HepG2 (cell line): ENCODE measurements at regions not wholly inside any gene's neighbourhood (a gene's known extent, or its start where the extent isn't known, plus 50 kb on each side); places are given as distances from the start of the nearest gene placed in this dataset.

Source experiments
- ATAC-seq: fragments of 200-7000 bp; cut with Tn5 transposase; 3 replicates; pipeline ENCODE4 v1.9.1; 2020; ENCODE audit warnings: mild to moderate bottlenecking, moderate library complexity
- BruUV-seq: library from RNA; stranded (reverse); fragments of 400-500 nt; replicated peaks from 2 replicates; lab custom pipeline; 2021; lab: Mats Ljungman, UMichigan
- CTCF ChIA-PET: fragments of 300-600 bp; formaldehyde crosslinking; extraction: SDS; loops from one replicate; lab custom pipeline; 2021; ENCODE audit warnings: low total read pairs, inconsistent platforms, low intra/inter-chr PET ratio; lab: Yijun Ruan, JAX
- POLR2A ChIA-PET: fragments of 350-600 bp; sonication (Branson Sonifier 250); formaldehyde crosslinking; loops from one replicate; lab custom pipeline; 2020; ENCODE audit warnings: antibody characterized with exemption, inconsistent platforms; lab: Yijun Ruan, JAX
- DNase-seq: peaks from one replicate; pipeline ENCODE4 v3.0.0-alpha.2; 2015; ENCODE audit warnings: low spot score
- FAIRE-seq: peaks from 3 replicates; lab custom pipeline; 2011; peaks lifted over from hg19 to GRCh38; lab: Jason Lieb, UNC
- H2AFZ ChIP-seq: one replicate; pipeline ENCODE4 v1.6.1; 2011; ENCODE audit warnings: low read length, inconsistent platforms
- H3K27ac ChIP-seq: fragments of 300-600 bp; 3 replicates; pipeline ENCODE4 v1.8.0; 2011; ENCODE audit warnings: mixed run types, mild to moderate bottlenecking, mixed read lengths, low read length, inconsistent platforms; ENCODE audit not compliant: insufficient read depth; ENCODE audit errors: extremely low read length
- H3K27me3 ChIP-seq, 2 experiments: fragments of 200-600 bp in 1 of 2; 2 replicates in 1 of 2; 3 replicates in 1 of 2; pipeline versions ENCODE4 v1.6.0 to v1.8.0; 2011; ENCODE audit warnings: low read length in 2 of 2, mild to moderate bottlenecking in 2 of 2, moderate library complexity in 2 of 2, inconsistent platforms in 1 of 2; ENCODE audit not compliant: insufficient read depth in 2 of 2, control insufficient read depth in 1 of 2
- H3K36me3 ChIP-seq, 2 experiments: fragments of 200-600 bp in 1 of 2; replicated peaks in 1 of 2; 2 replicates in 1 of 2; 3 replicates in 1 of 2; pipeline versions ENCODE4 v1.5.1 to v1.8.0; 2011; ENCODE audit warnings: low read length in 2 of 2, inconsistent platforms in 1 of 2; ENCODE audit not compliant: insufficient read depth in 2 of 2, control insufficient read depth in 1 of 2
- H3K4me1 ChIP-seq: 2 replicates; pipeline ENCODE4 v1.5.1; 2012; ENCODE audit warnings: low read length, inconsistent platforms; ENCODE audit not compliant: insufficient read depth
- H3K4me2 ChIP-seq: 2 replicates; pipeline ENCODE4 v1.6.0; 2011; ENCODE audit warnings: low read depth, low read length, inconsistent platforms
- H3K4me3 ChIP-seq, 3 experiments: fragments of 200-600 bp in 1 of 3; sonication (generic), shearing (Covaris generic) in 1 of 3; replicated peaks in 1 of 3; 2 replicates each; pipeline ENCODE4 v1.5.1; 2011 to 2016; ENCODE audit warnings: low read length in 3 of 3, inconsistent platforms in 2 of 3, low read depth in 2 of 3, mild to moderate bottlenecking in 2 of 3, control low read depth in 1 of 3, mixed read lengths in 1 of 3; ENCODE audit not compliant: insufficient read depth in 1 of 3
- H3K79me2 ChIP-seq: one replicate; pipeline ENCODE4 v1.6.1; 2011; ENCODE audit warnings: low read length, inconsistent platforms; ENCODE audit not compliant: insufficient read depth
- H3K9ac ChIP-seq: 2 replicates; pipeline ENCODE4 v1.6.0; 2011; ENCODE audit warnings: mild to moderate bottlenecking, low read depth, low read length, inconsistent platforms; ENCODE audit not compliant: insufficient read depth
- H3K9me3 ChIP-seq: 2 replicates; pipeline ENCODE4 v1.5.1; 2012; ENCODE audit warnings: mild to moderate bottlenecking, low read length
- H4K20me1 ChIP-seq: 2 replicates; pipeline ENCODE4 v1.6.0; 2011; ENCODE audit warnings: inconsistent platforms, mild to moderate bottlenecking, low read length, moderate library complexity; ENCODE audit not compliant: insufficient read depth
- ATM ChIP-seq: fragments of 450-650 bp; IDR thresholded peaks from 2 replicates; pipeline ENCODE4 v1.7.1; 2017; ENCODE audit warnings: mild to moderate bottlenecking, borderline replicate concordance
- MAX ChIP-seq: IDR thresholded peaks from 2 replicates; pipeline ENCODE4 v1.6.1; 2012; ENCODE audit warnings: inconsistent platforms
- SKIL ChIP-seq: sonication (generic); formaldehyde crosslinking; IDR thresholded peaks from 2 replicates; pipeline ENCODE4 v1.8.0; 2022; ENCODE audit warnings: missing genetic modification reagents, mild to moderate bottlenecking, moderate library complexity, borderline replicate concordance
- TFAP4 ChIP-seq: sonication (generic); IDR thresholded peaks from 2 replicates; pipeline ENCODE4 v1.6.1; 2016; ENCODE audit warnings: low read depth, borderline replicate concordance
- THRA ChIP-seq: sonication (generic); formaldehyde crosslinking; IDR thresholded peaks from 2 replicates; pipeline ENCODE4 v1.4.0; 2020; ENCODE audit warnings: missing genetic modification reagents, borderline replicate concordance
- in situ Hi-C: cut with HindIII; loops from 2 replicates; pipeline ENCODE4 v1.10.0; 2017; ENCODE audit warnings: low pct_unique_long_range_greater_than_20kb; ENCODE audit not compliant: extremely low pct_ligation_motif_present
- intact Hi-C: fragments of 100-400 bp; cut with micrococcal nuclease; formaldehyde crosslinking; loops from one replicate; pipeline ENCODE4 v1.10.0; 2022; ENCODE audit not compliant: unreplicated experiment

- Histone ChIP-seq H3K36me3 (no peaks in the 10 kb centered on the region), H3K27ac (no peak overlapping the region), H3K9me3 (peaks cover 83% of the 10 kb centered on the region), H3K79me2 (no peaks in the 10 kb centered on the region), H3K27me3 (no peaks in the 10 kb centered on the region), H2AFZ (no peak overlapping the region), H3K4me2 (no peak overlapping the region), H3K4me1 (no peaks in the 10 kb centered on the region), H3K9ac (no peak overlapping the region), H4K20me1 (no peaks in the 10 kb centered on the region), H3K4me3 (no peak overlapping the region)
- DNase-seq (no peak), ATAC-seq (no peak), FAIRE-seq (no peak)
- intact Hi-C loops, result no loop called here
- BruUV-seq, result no TSS peak
- ChIA-PET POLR2A (no interaction called here), CTCF (no interaction called here)
- in situ Hi-C loops, result no loop called here
- TF ChIP-seq THRA (CRISPR knock-in tag), result no peak
- TF ChIP-seq SKIL (CRISPR knock-in tag), result no peak
- no peak for TF ChIP-seq TFAP4
- no peak for TF ChIP-seq MAX
- TF ChIP-seq ATM, result no peak
Observed at GRCh38 chr14:28340816-28341215, 425.8 kb upstream of the FOXG1 start.
